ENCODE measurements at regions not wholly inside any gene's neighbourhood (a gene's known extent, or its start where the extent isn't known, plus 50 kb on each side); places are given as distances from the start of the nearest gene placed in this dataset.

DNA sequence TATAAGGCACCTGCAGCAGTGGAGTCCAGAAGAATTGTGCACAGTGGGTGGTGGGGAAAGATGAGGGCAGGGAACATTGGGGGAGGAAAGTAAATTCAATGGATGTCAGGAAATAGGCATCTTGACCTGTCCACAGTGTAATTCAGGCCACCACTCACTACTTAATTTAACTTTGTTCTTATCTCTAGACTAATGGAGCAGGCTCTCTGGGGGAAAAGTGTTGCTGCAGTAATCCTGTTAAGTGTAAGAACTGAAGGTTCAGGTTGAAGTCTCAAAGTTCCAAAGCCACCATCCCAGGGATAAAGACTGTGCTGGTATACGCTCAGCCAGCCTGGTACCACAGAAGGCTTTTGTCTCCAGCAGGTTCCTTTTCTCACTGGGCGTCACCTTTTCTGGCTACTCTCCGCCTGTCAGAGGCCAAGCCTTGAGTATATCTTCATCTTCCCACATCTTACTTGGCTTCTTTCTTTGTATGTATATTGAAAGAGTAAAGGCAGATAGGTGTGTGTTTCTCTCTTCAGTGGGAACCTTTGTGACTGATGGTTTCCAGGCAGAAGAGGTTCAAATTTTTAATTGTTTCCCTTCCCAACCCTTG, 150.9 kb upstream of the DMRT1 start:
- no peaks in the 10 kb centered on the region for H3K36me3 ChIP-seq (ENCODE audit: control insufficient read depth in 2 of 4, insufficient read depth in 4 of 4, low read length in 3 of 4)
- H2AK5ac ChIP-seq (ENCODE audit: low read depth, low read length) = no peak overlapping the region
- H3K4me3 ChIP-seq (ENCODE audit: extremely low read depth in 1 of 4, insufficient read depth in 2 of 4, low read depth in 3 of 4, low read length in 4 of 4) = no peak overlapping the region
- H2BK20ac ChIP-seq (ENCODE audit: low read length) = no peak overlapping the region
- H3K79me1 ChIP-seq (ENCODE audit: low read depth, low read length) = no peaks in the 10 kb centered on the region; the same call in 1 of the 2 replicates
- H3K27ac ChIP-seq (ENCODE audit: low read depth, low read length) = no peak overlapping the region
- no peak overlapping the region for H3K18ac ChIP-seq (ENCODE audit: extremely low read depth, low read length)
- no peaks in the 10 kb centered on the region for H3K23me2 ChIP-seq (ENCODE audit: low read depth, low read length)
- no peak overlapping the region for H4K8ac ChIP-seq (ENCODE audit: extremely low read depth, insufficient read depth, low read length)
- POLR2A ChIA-PET (ENCODE audit: partially characterized antibody) = no interaction called here
- no peak for FAIRE-seq
- peak in 1 of 2 experiments; percentile 39 for DNase-seq (ENCODE audit: low read depth in 1 of 2, low spot score in 2 of 2)
- H3K14ac ChIP-seq (ENCODE audit: insufficient read length) = no peak overlapping the region
- H4K91ac ChIP-seq (replicated peaks; ENCODE audit: insufficient read length, low read length) = no peak overlapping the region
- no peak overlapping the region for H2BK120ac ChIP-seq (replicated peaks; ENCODE audit: low read depth, low read length)
- CTCF ChIA-PET (ENCODE audit: partially characterized antibody) = interaction anchor here (0.6 to 0.8 kb wide), 2 partner anchors 12 to 58 kb away, joined by 3 to 4 read pairs; no protein-coding TSS in a partner anchor
- no peaks in the 10 kb centered on the region for H3K27me3 ChIP-seq (replicated peaks in 1 of 4; ENCODE audit: control insufficient read depth in 3 of 4, extremely low read depth in 1 of 4, insufficient read depth in 3 of 4, low read length in 3 of 4)
- no peak overlapping the region for H2BK12ac ChIP-seq (ENCODE audit: low read depth, low read length)
- H3K4ac ChIP-seq (replicated peaks; ENCODE audit: insufficient read length, low read depth, low read length) = no peak overlapping the region
- no peak overlapping the region for H4K5ac ChIP-seq (ENCODE audit: insufficient read length, low read depth, low read length)
- H3K9ac ChIP-seq (replicated peaks in 1 of 4; ENCODE audit: extremely low read depth in 1 of 4, low read depth in 3 of 4, low read length in 3 of 4) = no peak overlapping the region; a peak in 1 of 7 replicates
- H3K23ac ChIP-seq (ENCODE audit: insufficient read length) = no peak overlapping the region
- peaks cover 4 to 19% (median 9%) of the 10 kb centered on the region in 4 experiments; a peak in 5 of 7 replicates for H3K4me1 ChIP-seq (replicated peaks in 1 of 4; ENCODE audit: control insufficient read depth in 3 of 4, insufficient read depth in 4 of 4, low read length in 3 of 4)
- H3K79me2 ChIP-seq (ENCODE audit: control insufficient read depth in 1 of 2, insufficient read depth in 2 of 2, low read length in 2 of 2) = no peaks in the 10 kb centered on the region; a peak in 1 of 4 replicates
- 56% methylated on average over 3 of the region's 3 CpGs; no CpG with 5 or more reads in 1 of the 2 experiments for WGBS, 2 experiments (ENCODE audit: extremely low coverage in 1 of 2, insufficient coverage in 1 of 2, insufficient read length in 1 of 2, insufficient replicate concordance in 2 of 2, low coverage in 1 of 2, low lambda C conversion rate in 2 of 2, missing lambda C conversion rate in 1 of 2)
- no peak overlapping the region for H3K56ac ChIP-seq (replicated peaks; ENCODE audit: insufficient read length, low read depth, low read length)
- no peaks in the 10 kb centered on the region for H3K9me3 ChIP-seq (ENCODE audit: insufficient read depth in 2 of 2, low read depth in 1 of 2, low read length in 1 of 2)
- H4K20me1 ChIP-seq (replicated peaks in 1 of 2; ENCODE audit: control insufficient read depth in 1 of 2, insufficient read depth in 2 of 2, low read length in 2 of 2) = no peaks in the 10 kb centered on the region
- no peak overlapping the region for H2BK15ac ChIP-seq (ENCODE audit: low read length)
- TF ChIP-seq SP4 (IDR thresholded peaks at IDR 0.05; ENCODE audit: low read length) (no peak), KDM5A (IDR thresholded peaks at IDR 0.05; ENCODE audit: low read length) (no peak), SP2 (IDR thresholded peaks at IDR 0.05; ENCODE audit: low read length) (no peak), CBX8 (IDR thresholded peaks at IDR 0.05; ENCODE audit: borderline replicate concordance, low read depth, low read length) (no peak), BACH1 (IDR thresholded peaks at IDR 0.05; ENCODE audit: low read length) (no peak), EGR1 (IDR thresholded peaks at IDR 0.05; ENCODE audit: borderline replicate concordance, low read depth, low read length) (no peak), SAP30 (IDR thresholded peaks at IDR 0.05; ENCODE audit: insufficient read depth, insufficient replicate concordance, low read length) (no peak), ASH2L (IDR thresholded peaks at IDR 0.05; ENCODE audit: low read length) (no peak), SRF (IDR thresholded peaks at IDR 0.05; ENCODE audit: low read depth, low read length) (no peak), EZH2 (IDR thresholded peaks at IDR 0.05; ENCODE audit: low read depth, low read length, severe bottlenecking) (no peak), GTF2F1 (IDR thresholded peaks at IDR 0.05; ENCODE audit: borderline replicate concordance, low read depth, low read length) (no peak)
- TF ChIP-seq, protein P1, sequence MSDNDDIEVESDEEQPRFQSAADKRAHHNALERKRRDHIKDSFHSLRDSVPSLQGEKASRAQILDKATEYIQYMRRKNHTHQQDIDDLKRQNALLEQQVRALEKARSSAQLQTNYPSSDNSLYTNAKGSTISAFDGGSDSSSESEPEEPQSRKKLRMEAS (IDR thresholded peaks at IDR 0.05) = no peak
- TF ChIP-seq, protein P2, sequence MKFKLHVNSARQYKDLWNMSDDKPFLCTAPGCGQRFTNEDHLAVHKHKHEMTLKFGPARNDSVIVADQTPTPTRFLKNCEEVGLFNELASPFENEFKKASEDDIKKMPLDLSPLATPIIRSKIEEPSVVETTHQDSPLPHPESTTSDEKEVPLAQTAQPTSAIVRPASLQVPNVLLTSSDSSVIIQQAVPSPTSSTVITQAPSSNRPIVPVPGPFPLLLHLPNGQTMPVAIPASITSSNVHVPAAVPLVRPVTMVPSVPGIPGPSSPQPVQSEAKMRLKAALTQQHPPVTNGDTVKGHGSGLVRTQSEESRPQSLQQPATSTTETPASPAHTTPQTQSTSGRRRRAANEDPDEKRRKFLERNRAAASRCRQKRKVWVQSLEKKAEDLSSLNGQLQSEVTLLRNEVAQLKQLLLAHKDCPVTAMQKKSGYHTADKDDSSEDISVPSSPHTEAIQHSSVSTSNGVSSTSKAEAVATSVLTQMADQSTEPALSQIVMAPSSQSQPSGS (IDR thresholded peaks at IDR 0.05; ENCODE audit: low read length) = no peak
- no peak overlapping the region for H2AFZ ChIP-seq (ENCODE audit: low read length)
- H3K4me2 ChIP-seq (ENCODE audit: insufficient read depth in 1 of 2, low read depth in 2 of 2, low read length in 2 of 2) = no peak overlapping the region
- H2BK5ac ChIP-seq (ENCODE audit: low read depth, low read length) = no peak overlapping the region

Measured in H1 (cell line).